ENCODE measurements at regions not wholly inside any gene's neighbourhood (a gene's known extent, or its start where the extent isn't known, plus 50 kb on each side); places are given as distances from the start of the nearest gene placed in this dataset.
"Not testable (repeated sequence)": the region's sequence is repeated elsewhere in the genome, so short reads cannot be mapped to it uniquely, and the experiment has no call there.

DNA sequence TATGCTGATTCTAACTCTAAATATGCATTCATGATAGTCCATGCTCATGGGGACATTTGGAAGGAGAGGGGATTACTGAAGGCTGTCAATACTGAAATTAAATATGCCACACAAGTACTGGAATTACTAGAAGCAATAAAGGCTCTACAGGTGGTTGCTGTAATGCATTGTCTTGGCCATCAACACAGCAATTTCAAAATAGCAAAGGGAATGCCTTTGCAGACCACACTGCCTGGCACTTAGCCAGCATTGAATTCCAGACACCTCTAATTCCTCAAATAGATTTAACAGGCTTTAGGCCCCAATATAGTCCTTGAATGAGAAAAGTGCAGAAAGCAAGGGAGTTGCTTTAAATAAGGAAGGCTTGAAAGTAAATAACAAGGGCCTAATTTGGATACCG lies 115.8 kb upstream of the PLCL2 start:
- H3K9me3 Mint-ChIP-seq, result peaks cover 3% of the 10 kb centered on the region
- H3K4me1 Mint-ChIP-seq, result peaks cover 2% of the 10 kb centered on the region
- DNase-seq, result no peak
- H3K4me3 Mint-ChIP-seq, result no peak overlapping the region
- intact Hi-C loops (cut with micrococcal nuclease), result no loop called here
- H3K27me3 Mint-ChIP-seq, result peaks cover 3% of the 10 kb centered on the region
- H3K27ac Mint-ChIP-seq, result no peak overlapping the region
- H3K36me3 Mint-ChIP-seq (ENCODE audit: low read depth), result no peaks in the 10 kb centered on the region

DNA sequence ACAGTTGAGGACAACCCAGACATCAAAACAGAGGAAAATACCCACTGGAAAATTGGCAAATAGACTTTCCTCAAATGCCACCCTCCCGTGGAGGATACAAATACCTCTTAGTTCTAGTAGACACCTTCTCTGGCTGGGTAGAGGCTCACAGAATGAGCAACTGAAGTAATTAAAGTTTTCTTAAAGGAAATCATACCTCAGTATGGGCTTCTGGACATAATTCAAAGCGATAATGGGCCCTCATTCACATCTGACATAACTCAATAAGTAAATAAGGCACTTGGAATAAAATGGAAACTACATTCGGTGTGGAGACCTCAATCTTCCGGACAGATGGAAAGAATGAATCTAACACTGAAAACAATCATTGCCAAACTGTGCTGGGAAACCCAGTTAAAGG lies 115.2 kb upstream of the PLCL2 start:
- Mint-ChIP-seq H3K27ac (no peak overlapping the region), H3K4me3 (no peak overlapping the region), H3K4me1 (peaks cover 2% of the 10 kb centered on the region), H3K9me3 (peaks cover 3% of the 10 kb centered on the region), H3K36me3 (ENCODE audit: low read depth) (no peaks in the 10 kb centered on the region), H3K27me3 (peaks cover 3% of the 10 kb centered on the region)
- DNase-seq, result no peak
- intact Hi-C loops (cut with micrococcal nuclease), result no loop called here

DNA sequence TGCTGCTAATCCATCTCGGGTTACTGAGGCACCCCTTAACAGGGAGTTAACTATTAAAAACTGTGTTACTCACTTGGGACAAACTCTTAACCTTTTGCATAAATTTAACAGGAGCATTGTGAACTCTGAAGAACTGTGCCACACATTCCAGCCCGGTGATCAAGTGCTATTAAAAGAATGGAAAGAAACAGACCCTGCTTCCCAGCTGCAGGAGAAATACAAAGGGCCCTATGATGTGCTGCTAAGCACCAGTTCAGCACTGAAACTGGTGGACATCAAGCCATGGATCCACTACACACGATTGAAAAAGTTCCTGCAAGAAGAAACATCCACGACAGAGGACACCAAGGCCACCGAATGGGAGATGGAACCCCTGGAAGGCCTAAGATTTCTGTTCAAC lies 114.7 kb upstream of the PLCL2 start:
- H3K4me1 Mint-ChIP-seq, result peaks cover 5% of the 10 kb centered on the region
- H3K9me3 Mint-ChIP-seq, result peaks cover 3% of the 10 kb centered on the region
- H3K27me3 Mint-ChIP-seq, result peaks cover 5% of the 10 kb centered on the region
- intact Hi-C loops (cut with micrococcal nuclease), result no loop called here
- H3K36me3 Mint-ChIP-seq (ENCODE audit: low read depth), result no peaks in the 10 kb centered on the region
- no peak overlapping the region for H3K27ac Mint-ChIP-seq
- DNase-seq, result no peak
- H3K4me3 Mint-ChIP-seq, result no peak overlapping the region

DNA sequence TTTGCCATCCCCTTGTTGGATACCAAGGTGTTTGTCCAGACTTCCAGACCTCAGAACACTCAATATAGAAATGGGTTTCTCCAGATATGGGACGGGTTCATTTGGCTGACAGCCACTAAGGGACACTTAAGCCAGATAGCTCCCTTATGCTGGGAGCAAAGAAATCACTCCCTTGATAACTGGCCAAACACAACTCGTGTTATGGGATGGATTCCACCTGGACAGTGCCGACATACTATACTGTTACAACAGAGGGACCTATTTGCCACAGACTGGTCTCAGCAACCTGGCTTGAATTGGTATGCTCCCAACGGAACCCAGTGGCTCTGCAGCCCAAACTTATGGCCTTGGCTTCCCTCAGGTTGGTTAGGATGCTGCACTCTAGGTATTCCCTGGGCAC lies 114.0 kb upstream of the PLCL2 start:
- H3K4me1 Mint-ChIP-seq, result peaks cover 5% of the 10 kb centered on the region
- intact Hi-C loops (cut with micrococcal nuclease), result no loop called here
- H3K36me3 Mint-ChIP-seq (ENCODE audit: low read depth), result no peaks in the 10 kb centered on the region
- no peak for DNase-seq
- peaks cover under 1% of the 10 kb centered on the region for H3K9me3 Mint-ChIP-seq
- H3K27ac Mint-ChIP-seq, result no peak overlapping the region
- H3K27me3 Mint-ChIP-seq, result peaks cover 8% of the 10 kb centered on the region
- H3K4me3 Mint-ChIP-seq, result no peak overlapping the region

DNA sequence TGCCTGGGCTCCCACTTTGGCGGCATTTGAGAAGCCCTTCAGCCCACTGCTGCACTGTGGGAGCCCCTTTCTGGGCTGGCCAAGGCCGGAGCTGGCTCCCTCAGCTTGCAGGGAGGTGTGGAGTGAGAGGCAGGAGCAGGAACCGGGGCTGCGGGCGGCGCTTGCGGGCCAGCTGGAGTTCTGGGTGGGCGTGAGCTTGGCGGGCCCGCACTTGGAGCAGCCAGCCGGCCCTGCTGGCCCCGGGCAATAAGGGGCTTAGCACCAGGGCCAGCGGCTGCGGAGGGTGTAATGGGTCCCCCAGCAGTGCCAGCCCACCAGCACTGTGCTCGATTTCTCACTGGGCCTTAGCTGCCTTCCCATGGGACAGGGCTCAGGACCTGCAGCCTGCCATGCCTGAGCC lies 111.2 kb upstream of the PLCL2 start:
- H3K27me3 Mint-ChIP-seq, result peaks cover 10% of the 10 kb centered on the region
- H3K27ac Mint-ChIP-seq, DNase-seq: not testable (repeated sequence)

DNA sequence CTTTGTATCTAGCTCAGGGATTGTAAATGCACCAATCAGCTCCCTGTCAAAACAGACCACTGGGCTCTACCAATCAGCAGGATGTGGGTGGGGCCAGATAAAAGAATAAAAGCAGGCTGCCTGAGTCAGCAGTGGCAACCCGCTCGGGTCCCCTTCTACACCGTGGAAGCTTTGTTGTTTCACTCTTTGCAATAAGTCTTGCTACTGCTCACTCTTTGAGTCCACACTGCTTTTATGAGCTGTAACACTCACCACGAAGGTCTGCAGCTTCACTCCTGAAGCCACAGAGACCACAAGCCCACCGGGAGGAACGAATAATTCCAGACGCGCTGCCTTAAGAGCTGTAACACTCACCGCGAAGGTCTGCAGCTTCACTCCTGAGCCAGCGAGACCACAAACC lies 110.2 kb upstream of the PLCL2 start:
- intact Hi-C loops (cut with micrococcal nuclease); H3K4me1 Mint-ChIP-seq; H3K9me3 Mint-ChIP-seq; H3K36me3 Mint-ChIP-seq (ENCODE audit: low read depth); DNase-seq; H3K4me3 Mint-ChIP-seq; H3K27ac Mint-ChIP-seq: not testable (repeated sequence)
- peaks cover 17% of the 10 kb centered on the region for H3K27me3 Mint-ChIP-seq

More for the DNA sequence above, 111.2 kb upstream of the PLCL2 start:
- H3K9me3 Mint-ChIP-seq; intact Hi-C loops (cut with micrococcal nuclease); H3K4me3 Mint-ChIP-seq; H3K36me3 Mint-ChIP-seq (ENCODE audit: low read depth); H3K4me1 Mint-ChIP-seq: not testable (repeated sequence)

DNA sequence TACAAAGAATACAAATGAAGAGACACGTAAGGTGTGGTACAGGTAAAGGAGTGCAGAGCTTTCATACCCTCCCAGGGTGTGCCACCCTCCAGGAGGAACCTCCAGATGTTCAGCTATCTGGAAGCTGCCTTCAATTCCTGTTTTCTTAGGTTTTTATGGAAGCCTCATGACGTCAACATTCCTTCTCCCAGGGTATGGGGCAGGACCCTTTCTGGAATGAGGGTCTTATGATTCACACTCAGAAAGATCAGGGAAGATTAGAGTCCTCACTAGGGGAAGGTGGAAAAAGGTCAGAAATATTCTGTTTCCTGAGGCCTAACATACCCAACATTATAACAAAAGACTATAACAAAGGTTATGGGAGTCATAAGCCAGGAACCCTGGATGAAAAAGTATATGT lies 99.8 kb upstream of the PLCL2 start:
- no peak overlapping the region for H3K27ac Mint-ChIP-seq
- no peaks in the 10 kb centered on the region for H3K4me1 Mint-ChIP-seq
- intact Hi-C loops (cut with micrococcal nuclease), result no loop called here
- no peaks in the 10 kb centered on the region for H3K9me3 Mint-ChIP-seq
- H3K27me3 Mint-ChIP-seq, result peaks cover 2% of the 10 kb centered on the region
- H3K4me3 Mint-ChIP-seq, result no peak overlapping the region
- no peak for DNase-seq
- no peaks in the 10 kb centered on the region for H3K36me3 Mint-ChIP-seq (ENCODE audit: low read depth)

DNA sequence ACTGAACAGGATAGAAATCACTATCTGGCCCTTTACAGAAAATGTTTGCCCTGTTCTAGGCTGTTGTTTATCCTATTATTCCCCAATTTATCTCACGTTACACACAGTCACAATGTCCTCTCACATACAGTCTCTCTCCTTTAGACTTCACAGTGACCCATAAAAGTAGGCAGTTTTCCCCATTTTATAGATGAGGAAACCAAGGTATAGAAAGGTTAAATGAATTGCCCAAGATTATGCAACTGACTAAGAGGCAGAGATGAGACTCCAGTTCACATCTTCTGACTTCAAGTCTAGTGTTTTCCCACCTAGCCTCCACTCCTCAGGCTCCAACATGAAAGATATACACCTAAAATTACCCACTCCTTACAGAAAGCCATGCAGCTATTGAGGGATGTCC lies 99.3 kb upstream of the PLCL2 start:
- DNase-seq, result no peak
- Mint-ChIP-seq H3K4me1 (peaks cover 2% of the 10 kb centered on the region), H3K4me3 (no peak overlapping the region), H3K36me3 (ENCODE audit: low read depth) (no peaks in the 10 kb centered on the region), H3K27me3 (peaks cover 2% of the 10 kb centered on the region), H3K27ac (no peak overlapping the region), H3K9me3 (no peaks in the 10 kb centered on the region)
- intact Hi-C loops (cut with micrococcal nuclease), result no loop called here

DNA sequence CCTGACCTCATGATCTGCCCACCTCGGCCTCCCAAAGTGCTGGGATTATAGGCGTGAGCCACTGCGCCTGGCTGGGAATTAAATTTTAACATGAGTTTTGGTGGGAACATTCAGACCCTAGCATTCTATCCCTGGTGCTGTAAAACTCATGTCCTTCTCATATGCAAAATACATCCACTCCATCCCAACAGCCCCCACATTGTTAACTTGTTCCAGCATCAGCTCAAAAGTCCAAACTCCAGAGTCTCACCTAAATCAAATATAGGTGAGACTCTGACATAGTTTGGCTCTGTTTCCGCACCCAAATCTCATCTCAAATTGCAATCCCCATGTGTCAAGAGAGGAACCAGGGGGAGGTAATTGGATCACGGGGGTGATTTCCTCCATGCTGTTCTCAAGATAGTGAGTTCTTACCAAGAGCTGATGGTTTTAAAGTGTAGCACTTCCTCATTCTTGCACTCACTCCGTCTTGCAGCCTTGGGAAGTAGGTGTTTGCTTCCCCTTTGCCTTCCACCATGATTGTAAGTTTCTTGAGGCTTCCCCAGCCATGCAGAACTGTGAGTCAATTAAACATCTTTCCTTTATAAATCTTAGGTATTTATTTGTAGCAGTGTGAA lies 96.2 kb upstream of the PLCL2 start:
- no peak for DNase-seq
- Mint-ChIP-seq H3K36me3 (ENCODE audit: low read depth) (no peaks in the 10 kb centered on the region), H3K27me3 (peaks cover 5% of the 10 kb centered on the region), H3K9me3 (no peaks in the 10 kb centered on the region), H3K4me1 (peaks cover 6% of the 10 kb centered on the region), H3K27ac (no peak overlapping the region), H3K4me3 (no peak overlapping the region)
- intact Hi-C loops (cut with micrococcal nuclease), result no loop called here

DNA sequence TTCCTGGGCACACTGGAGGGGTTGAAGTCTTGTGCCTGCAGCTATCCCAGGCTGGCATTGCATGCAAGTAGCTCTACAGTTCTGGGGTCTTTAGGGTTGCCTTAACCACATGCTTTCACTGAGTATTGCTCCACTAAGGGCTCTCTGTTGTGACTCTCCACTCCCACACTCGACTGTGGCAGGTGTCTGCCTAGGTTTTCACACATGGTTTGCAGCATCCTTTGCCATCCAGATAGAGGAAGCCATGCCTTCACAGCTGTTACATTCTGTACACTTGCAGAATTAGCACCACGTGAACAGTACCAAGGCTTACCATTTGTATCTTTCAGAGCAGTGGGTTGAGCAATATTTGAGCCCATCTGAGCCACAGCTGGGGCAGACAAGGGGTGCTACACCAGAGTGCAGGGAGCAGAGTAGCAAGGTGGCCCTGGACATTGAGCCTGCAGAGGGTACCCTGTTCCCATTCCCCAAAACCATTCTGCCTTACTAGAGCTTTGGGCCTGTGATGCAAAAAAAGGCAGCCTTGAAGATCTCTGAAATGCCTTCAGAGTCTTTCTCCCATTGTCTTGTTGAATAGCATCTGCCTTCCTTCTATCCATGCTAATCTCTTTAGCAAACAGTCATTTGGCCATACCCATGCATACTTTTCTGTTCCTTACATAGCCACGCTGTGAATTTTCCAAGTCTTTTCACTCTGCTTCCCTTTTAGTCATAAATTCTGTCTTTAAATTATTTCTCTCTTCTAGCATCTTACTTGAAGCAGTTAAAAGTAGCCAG lies 95.2 kb upstream of the PLCL2 start:
- H3K27me3 Mint-ChIP-seq, result peaks cover 10% of the 10 kb centered on the region
- H3K4me3 Mint-ChIP-seq, result no peak overlapping the region
- no peak for DNase-seq
- peaks cover 3% of the 10 kb centered on the region for H3K9me3 Mint-ChIP-seq
- peaks cover 6% of the 10 kb centered on the region for H3K4me1 Mint-ChIP-seq
- no peak overlapping the region for H3K27ac Mint-ChIP-seq
- no peaks in the 10 kb centered on the region for H3K36me3 Mint-ChIP-seq (ENCODE audit: low read depth)
- intact Hi-C loops (cut with micrococcal nuclease), result no loop called here

DNA sequence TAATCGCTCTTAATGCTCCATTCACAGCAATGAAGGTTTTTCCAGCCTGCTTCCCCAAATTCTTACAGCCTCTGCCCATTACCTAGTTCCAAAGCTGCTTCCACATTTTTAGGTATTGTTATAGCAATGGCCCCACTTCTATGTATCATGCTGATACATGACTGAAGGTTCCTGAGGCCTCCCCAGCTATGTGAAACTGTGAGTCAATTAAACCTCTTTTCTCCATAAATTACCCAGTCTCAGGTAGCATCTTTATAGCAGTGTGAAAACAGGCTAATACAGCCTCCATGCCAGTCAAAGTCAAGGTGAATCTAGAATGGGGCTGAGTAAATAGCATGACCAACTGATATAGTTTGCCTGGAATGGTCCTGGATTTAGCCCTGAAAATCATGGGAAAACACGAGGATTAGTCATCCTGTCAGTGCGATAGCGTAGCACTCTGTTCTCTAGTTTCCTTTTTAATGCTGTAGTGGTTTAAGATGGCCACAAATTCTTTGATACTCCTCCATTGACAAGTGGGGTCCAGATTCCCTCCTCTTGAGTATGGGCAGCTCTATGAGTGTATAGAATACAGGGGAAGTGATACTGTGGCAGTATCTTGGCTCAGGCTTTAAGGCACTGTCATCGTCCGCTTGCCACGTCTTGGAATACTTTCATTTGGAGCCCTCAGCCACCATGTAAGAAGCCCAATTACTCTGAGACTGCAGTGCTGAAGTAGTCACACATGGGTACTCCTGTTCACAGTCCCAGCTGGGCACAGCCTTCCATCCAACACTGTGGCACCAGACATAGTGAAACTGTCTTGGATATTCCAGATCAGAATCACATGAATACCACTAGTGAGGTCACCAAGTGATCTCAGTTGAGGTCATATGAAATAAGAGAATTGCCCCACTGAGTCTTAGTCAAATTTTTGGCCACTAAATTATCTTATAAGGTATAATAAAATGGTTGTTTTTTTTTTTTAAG lies 94.0 kb upstream of the PLCL2 start:
- H3K27me3 Mint-ChIP-seq, result peaks cover 10% of the 10 kb centered on the region
- peaks cover 3% of the 10 kb centered on the region for H3K9me3 Mint-ChIP-seq
- no peak overlapping the region for H3K27ac Mint-ChIP-seq
- H3K36me3 Mint-ChIP-seq (ENCODE audit: low read depth), result no peaks in the 10 kb centered on the region
- DNase-seq, result no peak
- H3K4me3 Mint-ChIP-seq, result no peak overlapping the region
- peaks cover 6% of the 10 kb centered on the region for H3K4me1 Mint-ChIP-seq
- intact Hi-C loops (cut with micrococcal nuclease), result no loop called here

DNA sequence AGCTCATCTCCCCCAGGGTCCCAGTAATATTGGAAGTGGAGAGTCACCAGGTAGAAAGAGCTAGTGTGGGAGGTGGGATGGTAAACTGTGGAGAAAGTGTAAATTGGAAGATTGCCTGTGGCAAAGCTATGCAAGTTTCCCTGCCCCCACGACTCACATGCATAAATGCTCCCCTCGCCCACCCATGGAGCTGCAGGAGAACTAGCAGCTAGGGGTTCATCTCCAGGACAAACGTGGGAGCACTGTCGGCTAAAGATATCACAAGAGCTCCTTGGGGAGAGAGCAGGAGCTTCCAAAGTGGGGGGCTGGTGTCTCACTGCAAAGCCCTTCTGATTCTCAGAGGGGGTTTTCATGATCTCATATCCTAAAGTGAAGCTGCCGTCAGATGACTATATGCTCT lies 91.4 kb upstream of the PLCL2 start:
- Mint-ChIP-seq H3K9me3 (peaks cover 3% of the 10 kb centered on the region), H3K4me3 (no peak overlapping the region), H3K36me3 (ENCODE audit: low read depth) (no peaks in the 10 kb centered on the region), H3K4me1 (peaks cover 17% of the 10 kb centered on the region), H3K27ac (no peak overlapping the region), H3K27me3 (peaks cover 10% of the 10 kb centered on the region)
- intact Hi-C loops (cut with micrococcal nuclease), result no loop called here
- DNase-seq, result no peak

DNA sequence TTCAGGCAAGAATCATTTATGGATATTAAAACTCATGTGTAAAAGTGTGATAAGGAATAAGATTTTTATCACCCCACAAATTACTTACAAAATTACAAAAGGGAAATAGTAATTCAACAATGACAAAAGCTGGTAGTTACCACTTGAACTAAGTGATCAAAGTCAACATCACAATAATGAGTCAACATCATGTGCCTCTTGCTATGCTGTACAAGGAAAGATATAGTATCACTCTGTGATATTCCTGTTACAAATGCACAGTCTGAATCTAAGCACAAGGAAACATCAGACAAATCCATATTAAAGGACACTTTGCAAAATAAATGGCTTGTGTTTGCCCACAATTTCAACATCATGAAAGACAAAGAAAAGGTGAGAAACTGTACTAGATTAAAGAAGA lies 90.5 kb upstream of the PLCL2 start:
- no peak for DNase-seq
- peaks cover 7% of the 10 kb centered on the region for H3K9me3 Mint-ChIP-seq
- no peak overlapping the region for H3K4me3 Mint-ChIP-seq
- H3K27me3 Mint-ChIP-seq, result peaks cover 10% of the 10 kb centered on the region
- no peak overlapping the region for H3K27ac Mint-ChIP-seq
- intact Hi-C loops (cut with micrococcal nuclease), result no loop called here
- no peaks in the 10 kb centered on the region for H3K36me3 Mint-ChIP-seq (ENCODE audit: low read depth)
- peaks cover 17% of the 10 kb centered on the region for H3K4me1 Mint-ChIP-seq

DNA sequence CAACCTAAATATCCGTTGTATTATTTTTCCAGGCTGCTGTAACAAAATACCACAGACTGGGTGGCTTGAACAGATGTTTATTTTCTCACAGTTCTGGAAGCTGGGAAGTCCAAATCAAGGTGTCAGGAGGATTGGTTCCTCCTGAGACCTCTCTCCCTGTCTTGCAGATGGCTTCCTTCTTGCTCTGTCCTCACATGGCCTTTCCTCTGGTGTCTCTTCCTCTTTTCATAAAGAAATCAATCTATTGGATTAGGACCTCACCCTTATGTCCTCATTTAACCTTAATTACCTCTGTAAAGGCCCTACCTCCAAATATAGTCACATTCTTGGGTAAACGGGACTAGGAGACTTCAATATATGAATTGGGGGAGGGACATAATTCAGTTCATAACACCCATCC lies 89.2 kb upstream of the PLCL2 start:
- Mint-ChIP-seq H3K27ac (no peak overlapping the region), H3K4me1 (peaks cover 20% of the 10 kb centered on the region), H3K4me3 (no peak overlapping the region), H3K27me3 (peaks cover 10% of the 10 kb centered on the region), H3K9me3 (peaks cover 12% of the 10 kb centered on the region), H3K36me3 (ENCODE audit: low read depth) (no peaks in the 10 kb centered on the region)
- DNase-seq, result no peak
- intact Hi-C loops (cut with micrococcal nuclease), result loop anchor here (5.0 kb wide), 1 partner anchor 198 kb away; no protein-coding TSS in a partner anchor
